Fibroblast of gingiva (primary cell): ENCODE measurements at regions not wholly inside any gene's neighbourhood (a gene's known extent, or its start where the extent isn't known, plus 50 kb on each side); places are given as distances from the start of the nearest gene placed in this dataset.
A peak's percentile ranks its signal among the peaks of the same experiment; 100 is the strongest.

Experiments used
- DNase-seq: peaks from one replicate; pipeline ENCODE4 v3.0.0-alpha.2; 2011; ENCODE audit warnings: low read depth

- peak; percentile 5 for DNase-seq
Measured at GRCh38 chr6:8218861-8219260, 116.5 kb upstream of the EEF1E1 start.

- DNase-seq, result no peak
Measured at GRCh38 chr6:8215631-8216030, 113.3 kb upstream of the EEF1E1 start.

DNA sequence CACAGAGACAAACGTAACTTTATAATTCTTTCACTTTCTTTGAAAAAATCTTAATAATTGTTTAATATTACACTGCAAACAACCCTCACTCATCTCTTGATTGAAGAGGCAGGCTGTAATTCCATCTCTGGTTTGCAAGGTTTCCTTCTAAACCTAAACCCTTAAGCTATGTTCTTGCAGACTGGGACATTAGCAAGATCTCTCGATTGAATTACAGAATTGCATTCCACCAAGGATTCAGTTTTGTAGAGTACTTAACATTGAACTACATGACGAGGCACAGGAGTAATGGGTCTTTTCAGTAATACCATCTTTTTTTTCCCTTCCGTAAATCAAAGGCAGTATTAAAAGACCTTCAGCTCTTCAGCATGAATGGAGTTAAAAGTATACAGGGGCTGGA is 111.6 kb upstream of the EEF1E1 start:
- no peak for DNase-seq

DNA sequence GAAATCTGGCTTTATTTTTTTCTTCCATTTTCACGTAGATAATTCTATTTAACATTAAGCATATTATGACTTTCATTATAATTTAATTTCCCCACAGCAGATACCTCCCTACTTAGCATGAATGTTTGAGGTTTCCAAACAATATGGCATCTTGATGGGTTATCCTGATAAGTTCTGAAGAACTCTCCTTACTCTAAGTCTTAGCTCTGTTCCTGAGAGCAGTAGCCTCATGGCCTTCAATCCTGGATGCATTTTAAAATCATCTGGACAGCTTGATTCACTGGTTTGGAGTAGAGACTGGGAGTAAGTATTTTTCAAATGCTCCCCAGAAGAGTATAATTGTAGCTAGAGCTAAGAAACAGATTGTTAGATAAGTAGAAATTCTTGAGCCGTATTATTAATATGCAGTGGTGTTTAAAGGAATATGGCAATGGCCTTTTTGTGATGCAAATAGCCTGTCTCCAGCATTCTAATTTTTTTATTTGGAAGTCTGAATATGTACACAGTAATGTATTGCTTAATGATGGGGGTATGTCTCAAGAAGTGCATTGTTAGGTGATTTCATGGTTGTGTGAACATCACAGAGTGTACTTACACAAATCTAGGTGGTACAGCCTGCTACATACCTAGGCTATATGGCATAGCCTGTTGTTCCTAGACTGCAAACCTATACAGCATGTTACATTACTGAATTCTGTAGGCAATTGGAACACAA is 110.5 kb upstream of the EEF1E1 start:
- DNase-seq, result no peak

GRCh38 chr6:8207869-8208191 is 105.5 kb upstream of the EEF1E1 start:
- no peak for DNase-seq

DNA sequence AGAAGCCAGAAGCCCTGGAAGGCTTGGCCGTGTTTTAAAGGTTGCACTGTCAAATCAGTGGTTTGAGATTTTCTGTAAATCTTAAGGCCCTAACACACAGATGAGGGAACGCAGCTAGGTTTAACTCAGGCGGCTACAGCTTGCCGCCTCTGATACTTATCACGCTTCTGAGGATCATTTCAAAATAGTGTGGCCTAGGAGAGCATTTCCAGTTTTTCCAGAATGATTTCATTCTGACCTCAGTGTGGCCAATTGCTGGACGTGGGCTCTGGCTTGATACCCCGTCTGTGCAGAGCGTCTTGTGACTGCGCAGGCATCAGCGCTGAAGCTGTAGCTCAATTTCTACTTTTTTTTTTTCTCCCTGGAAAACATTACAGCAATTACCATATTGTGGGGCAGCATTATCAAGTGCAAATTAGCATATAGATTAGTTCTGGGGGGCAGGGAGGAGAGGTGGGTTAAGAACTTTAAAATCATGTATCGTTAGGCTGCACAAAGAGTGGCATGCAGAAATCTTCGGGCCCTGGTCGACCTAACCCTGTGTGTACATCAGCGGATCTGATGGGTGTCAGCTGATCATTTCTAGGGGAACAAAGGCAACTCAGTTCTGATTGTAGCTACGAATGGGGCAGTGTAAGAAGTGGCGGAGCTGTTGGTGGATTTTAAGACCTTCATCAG is 105.0 kb upstream of the EEF1E1 start:
- no peak for DNase-seq

DNA sequence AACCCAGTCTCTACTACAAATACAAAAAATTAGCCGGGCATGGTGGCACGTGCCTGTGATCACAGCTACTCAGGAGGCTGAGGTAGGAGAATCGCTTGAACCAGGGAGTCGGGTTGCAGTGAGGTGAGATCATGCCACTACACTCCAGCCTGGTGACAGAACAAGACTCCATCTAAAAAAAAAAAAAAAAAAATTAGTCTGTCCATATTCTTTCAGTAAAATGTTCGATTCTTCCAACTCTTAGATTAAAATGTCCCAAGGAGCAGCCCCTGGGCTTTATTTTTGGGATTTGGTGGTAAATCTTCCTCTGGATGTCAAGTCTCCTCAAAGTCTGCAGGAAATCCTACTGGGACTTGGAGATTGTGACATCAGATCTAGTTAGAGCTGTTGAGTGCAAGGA is 101.0 kb upstream of the EEF1E1 start:
- DNase-seq, result no peak

- no peak for DNase-seq
Measured at GRCh38 chr6:8201679-8202078, 99.3 kb upstream of the EEF1E1 start.

DNA sequence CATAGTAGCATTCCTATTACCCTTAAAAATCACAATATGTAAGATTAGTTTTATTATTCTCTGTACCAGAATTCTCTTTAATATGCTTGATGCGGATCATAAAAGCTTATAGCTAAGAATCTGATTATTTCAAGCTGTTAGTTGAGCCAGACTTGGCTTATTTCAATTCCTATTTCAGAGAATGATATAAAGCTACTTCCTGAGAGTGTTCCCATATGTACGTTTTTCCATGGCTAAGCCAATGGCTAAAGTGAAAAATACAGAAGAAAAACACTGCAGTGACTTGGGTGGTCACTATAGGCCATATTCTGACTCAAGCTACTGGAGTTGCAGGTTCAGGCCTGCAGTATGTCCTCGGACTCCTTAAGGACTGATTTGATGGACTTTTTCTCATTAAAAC is 97.9 kb upstream of the EEF1E1 start:
- DNase-seq, result no peak

GRCh38 chr6:8195714-8196102 is 93.4 kb upstream of the EEF1E1 start:
- DNase-seq, result no peak

DNA sequence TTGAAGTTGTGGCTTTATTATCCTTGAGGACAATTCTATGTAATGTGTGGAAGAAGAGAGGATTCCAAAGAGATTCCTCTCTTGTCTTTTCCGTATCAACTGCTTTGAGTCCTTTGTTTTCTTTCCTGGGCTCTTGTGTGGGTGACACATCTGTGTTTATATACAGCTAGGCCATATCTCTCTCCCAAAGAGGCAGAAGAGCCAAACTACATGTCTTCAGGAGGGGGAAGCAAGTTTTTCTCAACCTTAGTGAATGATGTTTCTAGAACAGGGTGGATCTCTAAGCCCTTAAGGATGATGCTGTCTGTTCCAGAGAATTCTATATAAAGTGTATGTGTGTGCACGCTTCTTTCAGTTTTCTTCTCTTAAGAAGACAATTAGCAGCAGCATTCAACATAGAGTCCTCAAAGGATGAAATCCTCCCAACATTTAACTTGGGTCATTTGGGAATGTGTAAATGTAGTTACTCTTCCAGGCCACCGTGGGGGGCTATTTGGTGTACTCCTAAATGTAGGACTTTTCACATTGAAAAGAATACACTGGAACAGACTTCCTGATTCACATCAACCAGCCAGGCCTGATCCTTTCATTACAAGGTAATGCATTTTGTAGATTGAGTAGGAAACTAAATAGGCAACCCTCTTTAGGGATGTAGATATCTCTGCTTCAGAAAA is 92.8 kb upstream of the EEF1E1 start:
- no peak for DNase-seq

DNA sequence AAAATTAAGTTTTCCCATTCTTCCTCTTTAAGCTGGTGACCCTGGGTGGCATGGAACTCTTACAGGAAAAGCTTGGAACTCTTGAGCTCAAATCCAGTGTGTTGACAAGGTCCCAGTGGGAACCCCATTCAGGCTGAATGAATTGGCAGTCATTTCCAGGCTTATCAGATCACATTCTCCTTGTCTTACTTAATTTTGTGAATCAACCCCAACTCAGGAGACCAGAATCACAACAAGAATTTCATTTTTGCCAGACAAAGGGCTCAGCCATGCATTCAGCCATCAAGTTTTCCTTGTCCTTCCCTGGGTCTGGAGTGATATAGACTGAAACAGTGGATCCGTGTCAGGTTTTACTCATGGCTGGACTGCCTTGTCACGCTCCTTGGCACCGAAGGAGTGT is 92.1 kb upstream of the EEF1E1 start:
- DNase-seq, result no peak

- no peak for DNase-seq
Measured at GRCh38 chr6:8193541-8193940, 91.2 kb upstream of the EEF1E1 start.

GRCh38 chr6:8192597-8192996 is 90.2 kb upstream of the EEF1E1 start:
- no peak for DNase-seq

GRCh38 chr6:8192067-8192466 is 89.7 kb upstream of the EEF1E1 start:
- DNase-seq, result no peak

GRCh38 chr6:8191629-8192028 is 89.3 kb upstream of the EEF1E1 start:
- DNase-seq, result no peak

DNA sequence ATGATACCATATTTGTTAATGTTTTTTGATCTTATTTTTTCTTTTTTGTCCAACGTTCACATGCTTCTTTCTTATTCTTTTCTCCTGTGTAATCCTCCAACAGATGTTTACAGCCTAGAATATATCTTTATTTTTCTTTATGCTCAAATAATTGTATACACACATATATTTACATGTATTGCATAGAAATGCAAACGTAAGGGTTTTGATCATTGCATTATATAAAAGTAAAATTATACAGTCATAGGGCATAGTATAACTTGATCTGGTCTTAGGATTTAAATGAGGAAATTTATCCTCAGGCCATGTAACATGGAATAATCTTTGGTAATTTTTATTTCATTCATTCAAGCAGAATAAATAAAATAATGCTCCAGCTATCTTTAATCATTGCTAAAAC is 84.9 kb upstream of the EEF1E1 start:
- no peak for DNase-seq

GRCh38 chr6:8182902-8183665 is 80.7 kb upstream of the EEF1E1 start:
- DNase-seq, result peak; percentile 12

GRCh38 chr6:8181951-8182845 is 79.8 kb upstream of the EEF1E1 start:
- DNase-seq, result peak; percentile 60

GRCh38 chr6:8181160-8181881 is 79.0 kb upstream of the EEF1E1 start:
- no peak for DNase-seq
